H1 (cell line): ENCODE measurements at regions not wholly inside any gene's neighbourhood (a gene's known extent, or its start where the extent isn't known, plus 50 kb on each side); places are given as distances from the start of the nearest gene placed in this dataset.

Experiments
- CTCF ChIA-PET: fragments of 300-600 bp; sonication (Branson Sonifier 250); formaldehyde crosslinking; loops from one replicate; lab custom pipeline; 2021; ENCODE audit not compliant: partially characterized antibody; lab: Charles Lee
- POLR2A ChIA-PET: fragments of 300-600 bp; sonication (Branson Sonifier 250); formaldehyde crosslinking; loops from one replicate; lab custom pipeline; 2021; ENCODE audit warnings: inconsistent platforms; ENCODE audit not compliant: partially characterized antibody; lab: Charles Lee
- DNase-seq, 2 experiments: peaks; one replicate each; pipeline versions ENCODE4 v3.0.0 to v3.0.0-alpha.2; 2010 to 2022; ENCODE audit warnings: low spot score in 2 of 2, low read depth in 1 of 2, mixed read lengths in 1 of 2
- FAIRE-seq: peaks from 2 replicates; lab custom pipeline; 2011; peaks lifted over from hg19 to GRCh38; lab: Jason Lieb, UNC
- H2AFZ ChIP-seq: 2 replicates; pipeline ENCODE4 v1.8.1; 2012; ENCODE audit warnings: low read length, inconsistent platforms
- H2AK5ac ChIP-seq: 2 replicates; pipeline ENCODE4 v1.6.1; 2013; ENCODE audit warnings: low read depth, low read length
- H2BK120ac ChIP-seq: replicated peaks from 2 replicates; pipeline ENCODE3; 2013; ENCODE audit warnings: low read depth, low read length, inconsistent platforms
- H2BK12ac ChIP-seq: 2 replicates; pipeline ENCODE4 v1.6.1; 2013; ENCODE audit warnings: low read depth, low read length
- H2BK15ac ChIP-seq: 2 replicates; pipeline ENCODE4 v1.6.1; 2013; ENCODE audit warnings: low read length
- H2BK20ac ChIP-seq: 2 replicates; pipeline ENCODE4 v1.6.1; 2013; ENCODE audit warnings: low read length
- H2BK5ac ChIP-seq: 2 replicates; pipeline ENCODE4 v1.6.1; 2013; ENCODE audit warnings: low read depth, low read length
- H3K14ac ChIP-seq: 2 replicates; pipeline ENCODE4 v1.6.1; 2013; ENCODE audit warnings: inconsistent platforms; ENCODE audit not compliant: insufficient read length
- H3K18ac ChIP-seq: 2 replicates; pipeline ENCODE4 v1.6.1; 2013; ENCODE audit warnings: low read length; ENCODE audit errors: extremely low read depth
- H3K23ac ChIP-seq: 2 replicates; pipeline ENCODE4 v1.6.1; 2013; ENCODE audit warnings: inconsistent platforms; ENCODE audit not compliant: insufficient read length
- H3K23me2 ChIP-seq: 2 replicates; pipeline ENCODE4 v1.6.1; 2013; ENCODE audit warnings: low read depth, low read length
- H3K27ac ChIP-seq: 2 replicates; pipeline ENCODE4 v1.6.1; 2011; ENCODE audit warnings: low read depth, low read length, inconsistent platforms
- H3K27me3 ChIP-seq, 4 experiments: replicated peaks in 1 of 4; 1 replicate in 1 of 4; 2 replicates in 3 of 4; pipeline versions ENCODE4 v1.6.1 to v1.8.1; 2011 to 2013; ENCODE audit warnings: low read length in 3 of 4, mild to moderate bottlenecking in 3 of 4, inconsistent platforms in 2 of 4, mixed read lengths in 2 of 4, moderate library complexity in 1 of 4; ENCODE audit not compliant: control insufficient read depth in 3 of 4, insufficient read depth in 3 of 4; ENCODE audit errors: extremely low read depth in 1 of 4
- H3K36me3 ChIP-seq, 4 experiments: 2 replicates each; pipeline versions ENCODE4 v1.6.1 to v1.8.1; 2011 to 2013; ENCODE audit warnings: mild to moderate bottlenecking in 4 of 4, low read length in 3 of 4, moderate library complexity in 2 of 4, control low read depth in 1 of 4, inconsistent platforms in 1 of 4; ENCODE audit not compliant: insufficient read depth in 4 of 4, control insufficient read depth in 2 of 4
- H3K4ac ChIP-seq: replicated peaks from 2 replicates; pipeline ENCODE3; 2013; ENCODE audit warnings: low read length, low read depth, mixed read lengths, inconsistent platforms; ENCODE audit not compliant: insufficient read length
- H3K4me1 ChIP-seq, 4 experiments: replicated peaks in 1 of 4; 1 replicate in 1 of 4; 2 replicates in 3 of 4; pipeline versions ENCODE4 v1.6.1 to v1.8.1; 2011 to 2013; ENCODE audit warnings: low read length in 3 of 4, inconsistent platforms in 2 of 4, mixed read lengths in 1 of 4; ENCODE audit not compliant: insufficient read depth in 4 of 4, control insufficient read depth in 3 of 4
- H3K4me2 ChIP-seq, 2 experiments: 2 replicates each; pipeline versions ENCODE4 v1.6.1 to v1.8.1; 2011 to 2013; ENCODE audit warnings: low read depth in 2 of 2, low read length in 2 of 2, control low read depth in 1 of 2, inconsistent platforms in 1 of 2, mild to moderate bottlenecking in 1 of 2; ENCODE audit not compliant: insufficient read depth in 1 of 2
- H3K4me3 ChIP-seq, 4 experiments: fragments of 200-600, 300-600 bp in 1 of 4; sonication (generic), shearing (Covaris generic), sonication (Bioruptor Twin) in 1 of 4; 2 replicates each; pipeline versions ENCODE4 v1.5.1 to v1.8.1; 2011 to 2016; ENCODE audit warnings: low read length in 4 of 4, low read depth in 3 of 4, control low read depth in 2 of 4, inconsistent platforms in 2 of 4, mild to moderate bottlenecking in 2 of 4, mixed read lengths in 1 of 4, moderate library complexity in 1 of 4; ENCODE audit not compliant: insufficient read depth in 2 of 4; ENCODE audit errors: extremely low read depth in 1 of 4
- H3K56ac ChIP-seq: replicated peaks from 2 replicates; pipeline ENCODE3; 2013; ENCODE audit warnings: low read depth, mild to moderate bottlenecking, mixed read lengths, low read length, inconsistent platforms; ENCODE audit not compliant: insufficient read length
- H3K79me1 ChIP-seq: 2 replicates; pipeline ENCODE4 v1.6.1; 2013; ENCODE audit warnings: low read depth, low read length, control low read depth
- H3K79me2 ChIP-seq, 2 experiments: 2 replicates each; pipeline versions ENCODE4 v1.6.1 to v1.8.1; 2012 to 2013; ENCODE audit warnings: low read length in 2 of 2, mild to moderate bottlenecking in 2 of 2, inconsistent platforms in 1 of 2; ENCODE audit not compliant: insufficient read depth in 2 of 2, control insufficient read depth in 1 of 2
- H3K9ac ChIP-seq, 4 experiments: replicated peaks in 1 of 4; 1 replicate in 1 of 4; 2 replicates in 3 of 4; pipeline versions ENCODE4 v1.6.1 to v1.8.1; 2011 to 2013; ENCODE audit warnings: low read depth in 3 of 4, low read length in 3 of 4, control low read depth in 2 of 4, mild to moderate bottlenecking in 2 of 4, moderate library complexity in 2 of 4, inconsistent platforms in 1 of 4; ENCODE audit errors: extremely low read depth in 1 of 4
- H3K9me3 ChIP-seq, 2 experiments: 2 replicates each; pipeline versions ENCODE4 v1.6.1 to v1.8.1; 2012 to 2013; ENCODE audit warnings: mild to moderate bottlenecking in 2 of 2, moderate library complexity in 2 of 2, control low read depth in 1 of 2, inconsistent platforms in 1 of 2, low read depth in 1 of 2, low read length in 1 of 2, mixed read lengths in 1 of 2; ENCODE audit not compliant: insufficient read depth in 2 of 2
- H4K20me1 ChIP-seq, 2 experiments: replicated peaks in 1 of 2; 2 replicates each; pipeline versions ENCODE3 to v1.8.1; 2011 to 2013; ENCODE audit warnings: inconsistent platforms in 2 of 2, low read length in 2 of 2, mild to moderate bottlenecking in 1 of 2; ENCODE audit not compliant: insufficient read depth in 2 of 2, control insufficient read depth in 1 of 2
- H4K5ac ChIP-seq: 2 replicates; pipeline ENCODE4 v1.6.1; 2013; ENCODE audit warnings: low read length, low read depth, mixed read lengths, inconsistent platforms; ENCODE audit not compliant: insufficient read length
- H4K8ac ChIP-seq: 2 replicates; pipeline ENCODE4 v1.8.0; 2013; ENCODE audit warnings: mild to moderate bottlenecking, moderate library complexity, low read length, inconsistent platforms; ENCODE audit not compliant: insufficient read depth; ENCODE audit errors: extremely low read depth
- H4K91ac ChIP-seq: replicated peaks from 2 replicates; pipeline ENCODE3; 2013; ENCODE audit warnings: low read length, mixed read lengths, inconsistent platforms; ENCODE audit not compliant: insufficient read length
- JUND ChIP-seq: IDR thresholded peaks from 2 replicates; pipeline ENCODE4 v1.6.1; 2011; ENCODE audit warnings: mild to moderate bottlenecking, improper control_type of control experiment, low read length
- PHF8 ChIP-seq: fragments of 200-600 bp; sonication (generic); conservative IDR thresholded peaks from 2 replicates; pipeline ENCODE4 v1.7.1; 2012; ENCODE audit warnings: low read depth, mild to moderate bottlenecking, inconsistent platforms, low read length, moderate library complexity
- TBP ChIP-seq: IDR thresholded peaks from 2 replicates; pipeline ENCODE4 v1.6.1; 2011; ENCODE audit warnings: low read depth, low read length, improper control_type of control experiment
- TCF12 ChIP-seq: IDR thresholded peaks from 2 replicates; pipeline ENCODE4 v1.6.1; 2011; ENCODE audit warnings: low read depth, mild to moderate bottlenecking, low read length
- USF2 ChIP-seq: IDR thresholded peaks from 2 replicates; pipeline ENCODE4 v1.6.1; 2011; ENCODE audit warnings: low read length, improper control_type of control experiment
- WGBS, 2 experiments: shearing (Covaris generic) in 1 of 2; methylation state at CpG; one replicate each; pipeline versions ENCODE4 v1.1.6 to v1.1.7; 2013 to 2015; ENCODE audit warnings: low lambda C conversion rate in 2 of 2, mixed read lengths in 2 of 2, inconsistent platforms in 1 of 2, low coverage in 1 of 2, missing lambda C conversion rate in 1 of 2; ENCODE audit not compliant: insufficient replicate concordance in 2 of 2, insufficient coverage in 1 of 2, insufficient read length in 1 of 2; ENCODE audit errors: extremely low coverage in 1 of 2, missing lambda C conversion rate in 1 of 2; 5-methylcytosine and 5-hydroxymethylcytosine counted together

- DNase-seq: no peak
- H4K8ac ChIP-seq: no peak overlapping the region
- H2BK15ac ChIP-seq: no peak overlapping the region
- H2BK5ac ChIP-seq: no peak overlapping the region
- no peak overlapping the region for H3K4ac ChIP-seq
- H4K20me1 ChIP-seq: no peaks in the 10 kb centered on the region
- TF ChIP-seq TBP (no peak), JUND (no peak), USF2 (no peak), PHF8 (no peak), TCF12 (no peak)
- H3K56ac ChIP-seq: no peak overlapping the region
- H3K27me3 ChIP-seq: no peaks in the 10 kb centered on the region
- CTCF ChIA-PET: no interaction called here
- no peak for FAIRE-seq
- no peak overlapping the region for H3K27ac ChIP-seq
- POLR2A ChIA-PET: no interaction called here
- H4K5ac ChIP-seq: no peak overlapping the region
- H2AFZ ChIP-seq: no peak overlapping the region
- H2BK20ac ChIP-seq: no peak overlapping the region
- no peak overlapping the region for H2AK5ac ChIP-seq
- no peaks in the 10 kb centered on the region for H3K4me1 ChIP-seq
- no peaks in the 10 kb centered on the region for H3K36me3 ChIP-seq
- no peak overlapping the region for H3K4me3 ChIP-seq
- no peaks in the 10 kb centered on the region for H3K79me1 ChIP-seq
- 94% methylated on average over 2 of the region's 2 CpGs; no CpG with 5 or more reads in 1 of the 2 experiments for WGBS, 2 experiments
- no peak overlapping the region for H2BK12ac ChIP-seq
- no peaks in the 10 kb centered on the region for H3K23me2 ChIP-seq
- no peaks in the 10 kb centered on the region for H3K79me2 ChIP-seq
- H3K9ac ChIP-seq: no peak overlapping the region
- H2BK120ac ChIP-seq: no peak overlapping the region
- no peak overlapping the region for H3K18ac ChIP-seq
- no peak overlapping the region for H4K91ac ChIP-seq
- H3K9me3 ChIP-seq: no peaks in the 10 kb centered on the region
- no peak overlapping the region for H3K23ac ChIP-seq
- no peak overlapping the region for H3K14ac ChIP-seq
- H3K4me2 ChIP-seq: no peak overlapping the region
These were observed 102.7 kb upstream of the CD180 start for GRCh38 chr5:67299231-67299735.
